OCI-M2 (cell line): ENCODE measurements at regions not wholly inside any gene's neighbourhood (a gene's known extent, or its start where the extent isn't known, plus 50 kb on each side); places are given as distances from the start of the nearest gene placed in this dataset.
"Not testable (repeated sequence)": the region's sequence is repeated elsewhere in the genome, so short reads cannot be mapped to it uniquely, and the experiment has no call there.

Source experiments
- DNase-seq: peaks from one replicate; lab custom pipeline; 2025; ENCODE audit not compliant: unreplicated experiment; lab: John Stamatoyannopoulos, UW

DNA sequence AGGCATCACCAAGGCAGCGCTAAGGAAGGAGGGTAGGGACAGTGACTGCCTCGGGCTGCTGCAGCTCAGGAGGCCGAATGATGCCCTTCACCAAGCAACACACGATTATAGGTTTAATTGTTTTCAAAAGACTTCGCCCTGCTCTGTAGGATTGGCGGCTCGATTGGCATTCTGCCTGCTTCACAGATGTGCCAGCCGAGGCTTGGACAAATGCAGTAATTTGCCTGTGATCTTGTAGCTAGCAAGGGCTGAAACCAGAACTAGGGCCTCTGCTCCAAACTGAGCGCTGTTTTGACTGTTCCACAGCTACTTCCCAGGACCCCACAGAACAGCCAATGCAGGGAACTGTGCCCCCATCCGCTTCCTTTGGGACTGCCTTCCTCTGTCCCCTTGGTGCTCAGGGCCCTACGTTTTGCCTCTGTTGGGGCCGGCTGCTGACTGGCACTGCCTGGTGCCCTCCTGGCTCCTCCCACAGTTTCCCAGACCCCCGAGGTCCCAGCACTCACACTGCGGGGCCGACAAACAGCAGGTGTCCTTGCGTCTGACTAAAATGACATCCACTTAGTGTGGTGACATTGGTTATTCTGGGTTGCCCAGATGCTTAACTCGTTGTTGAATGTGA is 62.6 kb upstream of the EN2 start:
- no peak for DNase-seq

- no peak for DNase-seq
Observed at GRCh38 chr7:155396661-155397060, 61.3 kb upstream of the EN2 start.

GRCh38 chr7:155397758-155398714 is 59.9 kb upstream of the EN2 start:
- DNase-seq, result not testable (repeated sequence)

DNA sequence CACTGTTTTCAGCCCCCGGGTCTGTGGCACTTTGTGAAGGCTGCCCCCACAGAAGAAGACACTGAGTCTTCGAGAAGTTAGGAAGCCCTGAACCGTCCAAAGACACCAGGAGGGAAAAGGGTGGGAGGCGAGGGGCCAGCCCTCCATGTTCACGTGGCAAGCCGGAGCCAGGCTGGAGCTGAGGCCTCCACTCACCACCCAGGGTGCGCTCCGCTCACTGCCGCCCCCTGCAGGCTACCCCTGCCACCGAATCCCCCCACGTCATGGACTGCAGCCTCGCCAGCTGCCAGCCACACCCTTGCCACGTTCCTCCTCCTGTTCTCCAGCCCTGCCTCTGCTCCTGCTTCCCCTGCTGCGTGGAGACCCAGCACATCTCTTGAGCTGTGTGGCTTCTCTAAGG is 59.0 kb upstream of the EN2 start:
- DNase-seq, result no peak

- no peak for DNase-seq
Observed at GRCh38 chr7:155399577-155399976, 58.4 kb upstream of the EN2 start.

- no peak for DNase-seq
Observed at GRCh38 chr7:155401231-155401630, 56.7 kb upstream of the EN2 start.

DNA sequence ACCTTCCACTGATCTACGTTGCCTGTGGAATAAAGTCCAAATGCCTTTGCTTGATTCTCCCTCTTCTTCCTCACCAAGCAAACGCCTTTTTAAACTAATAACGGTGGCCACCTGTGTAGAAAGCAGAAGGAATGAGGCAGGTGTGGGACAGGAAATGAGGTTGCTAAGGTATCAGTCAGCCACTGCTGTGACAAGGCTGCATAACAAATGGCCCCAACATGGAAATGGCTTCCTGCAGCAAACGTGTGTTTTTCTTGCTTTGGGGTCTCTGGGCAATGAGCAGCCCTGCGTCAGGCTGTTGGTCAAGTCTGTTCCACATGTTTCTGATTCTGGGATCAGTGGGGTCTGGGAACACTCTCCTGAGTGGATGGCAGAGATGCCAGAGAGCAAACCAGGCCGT is 56.0 kb upstream of the EN2 start:
- DNase-seq, result no peak

GRCh38 chr7:155402941-155403340 is 55.0 kb upstream of the EN2 start:
- no peak for DNase-seq

GRCh38 chr7:155404976-155405375 is 53.0 kb upstream of the EN2 start:
- DNase-seq, result no peak

DNA sequence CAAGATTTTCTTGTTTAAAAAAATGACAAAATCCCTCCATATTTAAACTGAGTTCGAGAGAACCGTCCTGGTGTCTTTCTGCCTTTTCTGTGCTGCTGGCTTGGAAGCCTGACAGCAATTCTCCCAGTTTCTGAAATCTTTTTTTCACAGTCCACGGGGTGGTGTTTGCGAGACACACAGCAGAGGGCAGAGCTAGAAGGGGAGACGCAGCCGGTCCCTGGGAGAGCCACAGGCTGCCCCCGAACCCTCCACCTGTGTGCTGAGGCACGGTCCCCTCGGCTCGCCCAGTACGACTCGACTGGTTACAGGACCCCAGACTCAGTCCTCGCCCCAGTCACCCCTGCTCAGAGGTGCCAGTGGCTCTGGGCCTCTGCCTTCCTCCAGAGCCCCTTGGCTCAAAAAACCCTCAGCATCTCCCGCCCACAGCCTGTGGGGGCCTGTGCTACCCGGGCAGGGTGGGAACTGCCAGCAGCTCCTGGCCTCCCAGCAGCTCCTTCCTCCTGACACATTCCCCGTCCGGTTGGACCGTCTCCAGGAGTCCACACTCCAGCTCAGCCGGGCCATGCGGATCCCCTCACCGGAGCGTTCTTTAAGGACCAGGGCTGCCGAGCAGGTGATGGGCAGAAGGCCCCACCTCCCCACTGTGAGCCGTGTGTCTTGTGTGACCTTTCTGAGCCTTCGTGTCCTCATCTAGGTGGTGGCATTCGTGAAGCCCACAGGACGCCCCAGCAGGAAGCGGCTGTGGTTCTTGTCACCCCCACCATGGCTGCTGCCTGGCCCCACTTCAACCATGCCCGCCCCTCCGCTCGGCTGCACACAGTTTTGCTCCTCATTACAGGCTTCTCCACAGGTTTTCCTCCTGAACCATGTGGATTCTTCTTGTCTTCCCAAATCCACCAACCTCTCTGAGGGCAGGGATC is 52.3 kb upstream of the EN2 start:
- DNase-seq, result no peak

GRCh38 chr7:155407799-155408198 is 50.1 kb upstream of the EN2 start:
- DNase-seq, result no peak
